HCT116 (cell line): ENCODE measurements at regions not wholly inside any gene's neighbourhood (a gene's known extent, or its start where the extent isn't known, plus 50 kb on each side); places are given as distances from the start of the nearest gene placed in this dataset.
A peak's percentile ranks its signal among the peaks of the same experiment; 100 is the strongest.

Source experiments
- ATAC-seq: fragments of 200-7000 bp; cut with Tn5 transposase; 2 replicates; pipeline ENCODE4 v1.9.1; 2020; ENCODE audit warnings: mild to moderate bottlenecking, moderate library complexity
- BruUV-seq: library from RNA; stranded (reverse); fragments of 400-500 nt; replicated peaks from 2 replicates; lab custom pipeline; 2021; lab: Mats Ljungman, UMichigan
- CTCF ChIA-PET: fragments of 300-600 bp; sonication (Branson Sonifier 250); formaldehyde crosslinking; loops from one replicate; lab custom pipeline; 2021; ENCODE audit warnings: antibody characterized with exemption; lab: Charles Lee
- POLR2A ChIA-PET: fragments of 300-600, 350-600 bp; sonication (Branson Sonifier 250); formaldehyde crosslinking; loops from one replicate; lab custom pipeline; 2021; ENCODE audit warnings: antibody characterized with exemption; lab: Charles Lee
- RAD21 ChIA-PET, 2 experiments: fragments of 300-600 bp; sonication (Branson Sonifier 250); formaldehyde crosslinking; loops; one replicate each; lab custom pipeline; 2023; ENCODE audit warnings: low total read pairs in 2 of 2; ENCODE audit not compliant: uncharacterized antibody in 2 of 2, unreplicated experiment in 2 of 2, low non-redundant PET in 1 of 2; lab: Charles Lee
- DNase-seq: peaks from one replicate; pipeline ENCODE4 v3.0.0-alpha.2; 2010; ENCODE audit warnings: low read depth, low spot score
- H2AFZ ChIP-seq: fragments of 200-600 bp; shearing (Covaris generic), sonication (generic); 2 replicates; pipeline ENCODE4 v1.6.1; 2017; ENCODE audit warnings: low read depth, mixed run types, mixed read lengths, antibody characterized with exemption, low read length; ENCODE audit not compliant: poor library complexity, severe bottlenecking
- H3K27ac ChIP-seq: 2 replicates; pipeline ENCODE4 v1.5.1; 2012; ENCODE audit warnings: low read depth, low read length
- H3K27me3 ChIP-seq: fragments of 200-600 bp; sonication (generic); 2 replicates; pipeline ENCODE4 v1.6.1; 2016; ENCODE audit warnings: mixed run types, low read length, mixed read lengths; ENCODE audit not compliant: insufficient read depth
- H3K36me3 ChIP-seq, 2 experiments: fragments of 200-500 bp in 1 of 2; fragments of 200-600 bp in 1 of 2; sonication (Bioruptor generic) in 1 of 2; sonication (generic) in 1 of 2; 2 replicates each; pipeline versions ENCODE4 v1.5.1 to v1.6.1; 2014 to 2016; ENCODE audit warnings: low read length in 2 of 2, inconsistent platforms in 1 of 2, mixed read lengths in 1 of 2, mixed run types in 1 of 2; ENCODE audit not compliant: insufficient read depth in 2 of 2, control insufficient read depth in 1 of 2
- H3K4me1 ChIP-seq, 2 experiments: fragments of 200-600 bp in 1 of 2; sonication (generic) in 1 of 2; 2 replicates each; pipeline versions ENCODE4 v1.5.1 to v1.6.1; 2012 to 2017; ENCODE audit warnings: low read length in 2 of 2, inconsistent platforms in 1 of 2, mild to moderate bottlenecking in 1 of 2, mixed read lengths in 1 of 2, mixed run types in 1 of 2, moderate library complexity in 1 of 2; ENCODE audit not compliant: insufficient read depth in 2 of 2, control insufficient read depth in 1 of 2
- H3K4me2 ChIP-seq: fragments of 200-600 bp; sonication (generic); 2 replicates; pipeline ENCODE4 v1.6.1; 2017; ENCODE audit warnings: mixed run types, low read length, mixed read lengths
- H3K4me3 ChIP-seq, 2 experiments: fragments of 200-600 bp in 1 of 2; sonication (generic) in 1 of 2; replicated peaks in 1 of 2; 2 replicates each; pipeline ENCODE4 v1.5.1; 2011 to 2016; ENCODE audit warnings: low read length in 2 of 2, control low read depth in 1 of 2, low read depth in 1 of 2, mild to moderate bottlenecking in 1 of 2, mixed read lengths in 1 of 2, mixed run types in 1 of 2
- H3K79me2 ChIP-seq: fragments of 200-600 bp; sonication (generic); 2 replicates; pipeline ENCODE4 v1.6.1; 2017; ENCODE audit warnings: mild to moderate bottlenecking, mixed run types, low read length, moderate library complexity, mixed read lengths; ENCODE audit not compliant: insufficient read depth
- H3K9ac ChIP-seq: fragments of 200-600 bp; sonication (generic); 2 replicates; pipeline ENCODE4 v1.6.1; 2016; ENCODE audit warnings: low read length, mixed read lengths
- H3K9me2 ChIP-seq: fragments of 200-600 bp; sonication (generic), shearing (Covaris generic); 2 replicates; pipeline ENCODE4 v1.6.1; 2017; ENCODE audit warnings: mixed run types, mild to moderate bottlenecking, moderate library complexity; ENCODE audit not compliant: insufficient read depth
- H3K9me3 ChIP-seq, 2 experiments: fragments of 200-500 bp in 1 of 2; fragments of 200-600 bp in 1 of 2; sonication (Bioruptor generic) in 1 of 2; sonication (generic) in 1 of 2; 2 replicates each; pipeline ENCODE4 v1.6.1; 2014 to 2017; ENCODE audit warnings: low read length in 2 of 2, mixed read lengths in 2 of 2, inconsistent platforms in 1 of 2, low read depth in 1 of 2, mild to moderate bottlenecking in 1 of 2, mixed run types in 1 of 2, moderate library complexity in 1 of 2; ENCODE audit not compliant: control insufficient read depth in 1 of 2, insufficient read depth in 1 of 2
- H4K20me1 ChIP-seq: fragments of 200-600 bp; sonication (generic), shearing (Covaris generic); 2 replicates; pipeline ENCODE4 v1.6.1; 2017; ENCODE audit warnings: mixed run types, mild to moderate bottlenecking, moderate library complexity; ENCODE audit not compliant: insufficient read depth
- CEBPB ChIP-seq: IDR thresholded peaks from 2 replicates; pipeline ENCODE4 v1.6.1; 2012; ENCODE audit warnings: low read depth
- EGR1 ChIP-seq: IDR thresholded peaks from 2 replicates; pipeline ENCODE4 v1.6.1; 2012; ENCODE audit warnings: low read depth
- EZH2 ChIP-seq: fragments of 200-600 bp; sonication (generic); IDR thresholded peaks from 2 replicates; pipeline ENCODE4 v1.6.1; 2017; ENCODE audit warnings: antibody characterized with exemption, mixed run types
- TCF7L2 ChIP-seq: IDR thresholded peaks from 2 replicates; pipeline ENCODE4 v1.7.0; 2011; ENCODE audit warnings: borderline replicate concordance, inconsistent platforms; ENCODE audit not compliant: insufficient read depth, insufficient read length; ENCODE audit errors: extremely low read depth
- ZFX ChIP-seq: fragments of 450-650 bp; IDR thresholded peaks from 2 replicates; pipeline ENCODE4 v1.6.1; 2017
- intact Hi-C: fragments of 100-400 bp; cut with micrococcal nuclease; formaldehyde crosslinking; loops from 2 replicates; pipeline ENCODE4 v1.10.0; 2022
- TF ChIP-seq, protein P1 (sequence below): IDR thresholded peaks from 2 replicates; pipeline ENCODE4 v1.6.1; 2012; ENCODE audit warnings: low read depth
- TF ChIP-seq, protein P2 (sequence below): IDR thresholded peaks from 2 replicates; pipeline ENCODE4 v1.6.1; 2012
- TF ChIP-seq, protein P3 (sequence below): IDR thresholded peaks from 2 replicates; pipeline ENCODE4 v1.6.1; 2011; ENCODE audit warnings: mild to moderate bottlenecking, low read length, moderate library complexity; ENCODE audit not compliant: insufficient replicate concordance; ENCODE audit errors: extremely low read depth

DNA sequence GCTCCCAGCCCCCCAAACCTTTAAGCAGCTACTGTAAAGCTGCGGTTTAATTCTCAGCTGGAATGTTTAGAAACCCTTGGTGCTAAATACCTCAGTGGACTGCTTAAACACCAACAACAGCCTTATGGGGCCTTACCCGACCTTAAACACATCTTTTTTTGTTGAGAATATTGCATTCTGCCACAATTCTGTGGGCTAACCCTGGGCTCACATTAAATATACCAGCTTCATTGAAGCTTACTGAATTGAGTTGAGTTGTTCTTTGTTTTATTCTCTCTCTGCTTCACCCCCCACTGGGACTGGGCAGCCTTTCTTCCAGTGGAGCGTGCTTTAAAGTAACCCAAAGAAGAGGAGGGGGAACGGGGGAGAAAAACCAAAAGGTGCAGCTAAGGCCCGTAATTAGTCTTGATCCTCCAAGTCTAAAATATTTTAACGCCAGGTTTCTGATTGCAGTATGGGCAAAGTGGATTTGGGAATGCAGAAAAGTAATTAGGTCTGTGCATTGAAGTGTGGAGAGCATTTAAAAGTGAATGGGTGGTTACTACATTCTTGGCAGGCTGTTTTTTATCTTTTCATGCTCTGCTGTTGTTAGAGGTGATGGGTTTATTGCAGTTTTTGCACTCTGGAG, 281.2 kb downstream of the NR2F1-AS1 start:
- intact Hi-C loops = loop anchor here (5.0 kb wide), 1 partner anchor 53 kb away; no protein-coding TSS in a partner anchor
- Histone ChIP-seq H3K9ac (no peak overlapping the region), H3K4me2 (no peak overlapping the region), H3K27me3 (no peaks in the 10 kb centered on the region), H2AFZ (no peak overlapping the region), H3K4me1 (peaks cover 0 to 26% of the 10 kb centered on the region in 2 experiments; a peak in 1 of 4 replicates), H3K9me3 (no peaks in the 10 kb centered on the region), H3K79me2 (no peaks in the 10 kb centered on the region), H3K9me2 (no peaks in the 10 kb centered on the region), H3K27ac (peak overlapping the region; percentile 70), H3K4me3 (no peak overlapping the region), H3K36me3 (no peaks in the 10 kb centered on the region), H4K20me1 (no peaks in the 10 kb centered on the region)
- RAD21 ChIA-PET = no interaction called here
- CTCF ChIA-PET = no interaction called here
- DNase-seq = no peak
- BruUV-seq = no TSS peak
- TF ChIP-seq CEBPB = no peak
- TF ChIP-seq EZH2 = no peak
- TF ChIP-seq, protein P1, sequence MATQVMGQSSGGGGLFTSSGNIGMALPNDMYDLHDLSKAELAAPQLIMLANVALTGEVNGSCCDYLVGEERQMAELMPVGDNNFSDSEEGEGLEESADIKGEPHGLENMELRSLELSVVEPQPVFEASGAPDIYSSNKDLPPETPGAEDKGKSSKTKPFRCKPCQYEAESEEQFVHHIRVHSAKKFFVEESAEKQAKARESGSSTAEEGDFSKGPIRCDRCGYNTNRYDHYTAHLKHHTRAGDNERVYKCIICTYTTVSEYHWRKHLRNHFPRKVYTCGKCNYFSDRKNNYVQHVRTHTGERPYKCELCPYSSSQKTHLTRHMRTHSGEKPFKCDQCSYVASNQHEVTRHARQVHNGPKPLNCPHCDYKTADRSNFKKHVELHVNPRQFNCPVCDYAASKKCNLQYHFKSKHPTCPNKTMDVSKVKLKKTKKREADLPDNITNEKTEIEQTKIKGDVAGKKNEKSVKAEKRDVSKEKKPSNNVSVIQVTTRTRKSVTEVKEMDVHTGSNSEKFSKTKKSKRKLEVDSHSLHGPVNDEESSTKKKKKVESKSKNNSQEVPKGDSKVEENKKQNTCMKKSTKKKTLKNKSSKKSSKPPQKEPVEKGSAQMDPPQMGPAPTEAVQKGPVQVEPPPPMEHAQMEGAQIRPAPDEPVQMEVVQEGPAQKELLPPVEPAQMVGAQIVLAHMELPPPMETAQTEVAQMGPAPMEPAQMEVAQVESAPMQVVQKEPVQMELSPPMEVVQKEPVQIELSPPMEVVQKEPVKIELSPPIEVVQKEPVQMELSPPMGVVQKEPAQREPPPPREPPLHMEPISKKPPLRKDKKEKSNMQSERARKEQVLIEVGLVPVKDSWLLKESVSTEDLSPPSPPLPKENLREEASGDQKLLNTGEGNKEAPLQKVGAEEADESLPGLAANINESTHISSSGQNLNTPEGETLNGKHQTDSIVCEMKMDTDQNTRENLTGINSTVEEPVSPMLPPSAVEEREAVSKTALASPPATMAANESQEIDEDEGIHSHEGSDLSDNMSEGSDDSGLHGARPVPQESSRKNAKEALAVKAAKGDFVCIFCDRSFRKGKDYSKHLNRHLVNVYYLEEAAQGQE = no peak
- TF ChIP-seq, protein P2, sequence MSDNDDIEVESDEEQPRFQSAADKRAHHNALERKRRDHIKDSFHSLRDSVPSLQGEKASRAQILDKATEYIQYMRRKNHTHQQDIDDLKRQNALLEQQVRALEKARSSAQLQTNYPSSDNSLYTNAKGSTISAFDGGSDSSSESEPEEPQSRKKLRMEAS = no peak
- TF ChIP-seq TCF7L2 = no peak
- TF ChIP-seq, protein P3, sequence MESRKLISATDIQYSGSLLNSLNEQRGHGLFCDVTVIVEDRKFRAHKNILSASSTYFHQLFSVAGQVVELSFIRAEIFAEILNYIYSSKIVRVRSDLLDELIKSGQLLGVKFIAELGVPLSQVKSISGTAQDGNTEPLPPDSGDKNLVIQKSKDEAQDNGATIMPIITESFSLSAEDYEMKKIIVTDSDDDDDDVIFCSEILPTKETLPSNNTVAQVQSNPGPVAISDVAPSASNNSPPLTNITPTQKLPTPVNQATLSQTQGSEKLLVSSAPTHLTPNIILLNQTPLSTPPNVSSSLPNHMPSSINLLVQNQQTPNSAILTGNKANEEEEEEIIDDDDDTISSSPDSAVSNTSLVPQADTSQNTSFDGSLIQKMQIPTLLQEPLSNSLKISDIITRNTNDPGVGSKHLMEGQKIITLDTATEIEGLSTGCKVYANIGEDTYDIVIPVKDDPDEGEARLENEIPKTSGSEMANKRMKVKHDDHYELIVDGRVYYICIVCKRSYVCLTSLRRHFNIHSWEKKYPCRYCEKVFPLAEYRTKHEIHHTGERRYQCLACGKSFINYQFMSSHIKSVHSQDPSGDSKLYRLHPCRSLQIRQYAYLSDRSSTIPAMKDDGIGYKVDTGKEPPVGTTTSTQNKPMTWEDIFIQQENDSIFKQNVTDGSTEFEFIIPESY = no peak
- no peak for TF ChIP-seq EGR1
- no peak for TF ChIP-seq ZFX
- ATAC-seq = no peak
- POLR2A ChIA-PET = interaction anchor here (1.1 kb wide), 1 partner anchor 60 kb away, joined by 3 read pairs; no protein-coding TSS in a partner anchor
